CD4-positive, alpha-beta T cell (primary cell): ENCODE measurements at regions not wholly inside any gene's neighbourhood (a gene's known extent, or its start where the extent isn't known, plus 50 kb on each side); places are given as distances from the start of the nearest gene placed in this dataset.

Experiments used
- ATAC-seq: fragments of 200-7000 bp; cut with Tn5 transposase; one replicate; pipeline ENCODE4 v1.10.0; 2022; ENCODE audit warnings: mild to moderate bottlenecking; ENCODE audit not compliant: poor library complexity
- CTCF ChIA-PET: fragments of 350-600 bp; sonication (Branson Sonifier 250); formaldehyde crosslinking; loops from one replicate; lab custom pipeline; 2021; ENCODE audit warnings: antibody characterized with exemption, inconsistent platforms; lab: Charles Lee
- POLR2A ChIA-PET: fragments of 350-600 bp; sonication (Branson Sonifier 250); formaldehyde crosslinking; loops from one replicate; lab custom pipeline; 2021; ENCODE audit warnings: antibody characterized with exemption, inconsistent platforms; lab: Charles Lee
- DNase-seq, 14 experiments: peaks; one replicate each; pipeline ENCODE4 v3.0.0-alpha.2; 2013 to 2020; ENCODE audit warnings: mixed read lengths in 2 of 14
- H3K27ac ChIP-seq, 2 donors: one replicate each; pipeline versions ENCODE4 v1.5.1 to v1.7.0; 2013; ENCODE audit warnings: low read length in 2 of 2, low read depth in 1 of 2, mild to moderate bottlenecking in 1 of 2
- H3K27me3 ChIP-seq, 2 experiments: 1 replicate in 1 of 2; 2 replicates in 1 of 2; pipeline versions ENCODE4 v1.6.1 to v1.7.0; 2013; ENCODE audit warnings: low read length in 2 of 2, control low read depth in 1 of 2, mild to moderate bottlenecking in 1 of 2, moderate library complexity in 1 of 2; ENCODE audit not compliant: insufficient read depth in 2 of 2, control insufficient read depth in 1 of 2
- H3K36me3 ChIP-seq: one replicate; pipeline ENCODE4 v1.6.1; 2013; ENCODE audit warnings: low read length, control low read depth; ENCODE audit not compliant: insufficient read depth
- H3K4me1 ChIP-seq: one replicate; pipeline ENCODE4 v1.6.1; 2013; ENCODE audit warnings: low read length, control low read depth; ENCODE audit not compliant: insufficient read depth
- H3K4me3 ChIP-seq: one replicate; pipeline ENCODE4 v1.5.1; 2013; ENCODE audit warnings: mild to moderate bottlenecking, low read length, moderate library complexity
- H3K9me3 ChIP-seq, 2 experiments: 1 replicate in 1 of 2; 2 replicates in 1 of 2; pipeline versions ENCODE4 v1.6.1 to v1.7.0; 2013; ENCODE audit warnings: low read length in 2 of 2, mild to moderate bottlenecking in 2 of 2, control low read depth in 1 of 2, moderate library complexity in 1 of 2; ENCODE audit not compliant: control insufficient read depth in 1 of 2, insufficient read depth in 1 of 2
- H3K27ac Mint-ChIP-seq: one replicate; pipeline ENCODE4 v1.8.0; 2020; ENCODE audit warnings: mixed read lengths
- H3K27me3 Mint-ChIP-seq: one replicate; pipeline ENCODE4 v1.8.0; 2021; ENCODE audit warnings: mixed read lengths
- H3K36me3 Mint-ChIP-seq: one replicate; pipeline ENCODE4 v1.8.0; 2021; ENCODE audit warnings: low read depth, mixed read lengths
- H3K4me1 Mint-ChIP-seq: one replicate; pipeline ENCODE4 v1.8.0; 2021; ENCODE audit warnings: low read depth, mixed read lengths
- H3K4me3 Mint-ChIP-seq: one replicate; pipeline ENCODE4 v1.8.0; 2020; ENCODE audit warnings: mild to moderate bottlenecking, mixed read lengths
- H3K9me3 Mint-ChIP-seq: one replicate; pipeline ENCODE4 v1.8.0; 2020; ENCODE audit warnings: mixed read lengths
- intact Hi-C, 2 experiments: fragments of 100-400 bp; cut with DNase I in 1 of 2; cut with micrococcal nuclease in 1 of 2; formaldehyde crosslinking; loops; one replicate each; pipeline versions ENCODE4 v1.15.1 to v1.9.0; 2023 to 2025; cut with DNase I, micrococcal nuclease
- TF ChIP-seq, protein P1 (sequence below): fragments of 200-600 bp; IDR thresholded peaks from one replicate; pipeline ENCODE4 v1.8.0; 2022; ENCODE audit warnings: antibody characterized with exemption, mild to moderate bottlenecking

DNA sequence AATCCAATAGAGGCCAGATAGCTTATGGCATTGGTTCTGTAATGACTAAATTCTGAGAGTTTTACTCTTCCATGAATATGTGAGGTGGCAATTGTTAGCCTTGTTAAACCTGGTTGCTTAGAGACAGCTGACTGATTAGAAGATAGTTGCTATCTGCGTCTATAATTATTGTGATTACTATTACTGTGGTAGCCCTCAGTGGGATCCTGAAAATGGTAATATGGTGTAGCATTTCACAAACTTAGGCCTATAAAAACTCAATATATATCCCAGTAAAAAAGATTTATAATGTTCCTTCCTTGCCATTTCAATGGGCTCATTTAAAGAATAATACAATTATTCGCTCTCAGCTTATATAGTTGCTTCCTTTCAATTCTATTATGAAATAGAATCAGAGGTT, 405.8 kb upstream of the CDH2 start:
- Mint-ChIP-seq H3K4me3 (no peak overlapping the region), H3K27me3 (no peaks in the 10 kb centered on the region), H3K36me3 (no peaks in the 10 kb centered on the region), H3K4me1 (no peaks in the 10 kb centered on the region), H3K27ac (no peak overlapping the region), H3K9me3 (no peaks in the 10 kb centered on the region)
- no peak overlapping the region for H3K4me3 ChIP-seq
- no peaks in the 10 kb centered on the region for H3K36me3 ChIP-seq
- TF ChIP-seq, protein P1, sequence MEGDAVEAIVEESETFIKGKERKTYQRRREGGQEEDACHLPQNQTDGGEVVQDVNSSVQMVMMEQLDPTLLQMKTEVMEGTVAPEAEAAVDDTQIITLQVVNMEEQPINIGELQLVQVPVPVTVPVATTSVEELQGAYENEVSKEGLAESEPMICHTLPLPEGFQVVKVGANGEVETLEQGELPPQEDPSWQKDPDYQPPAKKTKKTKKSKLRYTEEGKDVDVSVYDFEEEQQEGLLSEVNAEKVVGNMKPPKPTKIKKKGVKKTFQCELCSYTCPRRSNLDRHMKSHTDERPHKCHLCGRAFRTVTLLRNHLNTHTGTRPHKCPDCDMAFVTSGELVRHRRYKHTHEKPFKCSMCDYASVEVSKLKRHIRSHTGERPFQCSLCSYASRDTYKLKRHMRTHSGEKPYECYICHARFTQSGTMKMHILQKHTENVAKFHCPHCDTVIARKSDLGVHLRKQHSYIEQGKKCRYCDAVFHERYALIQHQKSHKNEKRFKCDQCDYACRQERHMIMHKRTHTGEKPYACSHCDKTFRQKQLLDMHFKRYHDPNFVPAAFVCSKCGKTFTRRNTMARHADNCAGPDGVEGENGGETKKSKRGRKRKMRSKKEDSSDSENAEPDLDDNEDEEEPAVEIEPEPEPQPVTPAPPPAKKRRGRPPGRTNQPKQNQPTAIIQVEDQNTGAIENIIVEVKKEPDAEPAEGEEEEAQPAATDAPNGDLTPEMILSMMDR = no peak
- ChIA-PET CTCF (no interaction called here), POLR2A (no interaction called here)
- H3K4me1 ChIP-seq = no peaks in the 10 kb centered on the region
- no peak overlapping the region for H3K27ac ChIP-seq
- peaks cover 0 to 5% of the 10 kb centered on the region in 2 experiments for H3K9me3 ChIP-seq
- no peak for ATAC-seq
- intact Hi-C loops = no loop called here
- no peak for DNase-seq
- no peaks in the 10 kb centered on the region for H3K27me3 ChIP-seq

DNA sequence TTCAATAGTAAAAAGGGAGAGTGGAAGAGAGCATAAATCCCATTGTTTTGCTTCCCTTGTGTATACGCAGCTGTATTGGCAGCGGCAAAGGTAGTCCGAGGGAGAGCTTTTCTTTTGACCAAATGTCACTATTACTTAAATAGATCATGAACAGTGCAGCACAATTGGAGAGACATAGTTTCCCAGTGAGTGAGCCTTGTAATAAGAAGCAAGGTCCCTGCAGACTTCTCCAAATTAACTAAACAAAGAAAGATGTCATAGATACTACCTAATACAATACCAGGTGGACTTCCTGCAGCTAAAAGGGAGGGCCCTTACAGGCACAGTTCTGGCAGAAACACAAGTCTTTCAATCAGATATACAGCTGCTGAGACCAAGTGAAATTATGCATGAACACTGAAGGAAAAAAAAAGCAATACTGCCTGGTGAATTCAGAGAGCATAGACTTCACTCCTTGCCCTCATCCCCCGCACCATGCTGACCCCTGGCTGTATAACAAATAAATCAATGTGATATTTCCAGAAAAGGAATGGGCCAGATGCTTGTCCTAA, 404.7 kb upstream of the CDH2 start:
- no peaks in the 10 kb centered on the region for H3K27me3 ChIP-seq
- no peak overlapping the region for H3K27ac ChIP-seq
- ChIA-PET CTCF (no interaction called here), POLR2A (no interaction called here)
- no peaks in the 10 kb centered on the region for H3K4me1 Mint-ChIP-seq
- H3K27ac Mint-ChIP-seq = no peak overlapping the region
- TF ChIP-seq, protein P1 = no peak
- no peak for DNase-seq
- H3K4me3 ChIP-seq = no peak overlapping the region
- ATAC-seq = no peak
- no peaks in the 10 kb centered on the region for H3K9me3 Mint-ChIP-seq
- no peaks in the 10 kb centered on the region for H3K4me1 ChIP-seq
- H3K27me3 Mint-ChIP-seq = no peaks in the 10 kb centered on the region
- intact Hi-C loops = no loop called here
- peaks cover 3 to 5% of the 10 kb centered on the region in 2 experiments for H3K9me3 ChIP-seq
- H3K36me3 ChIP-seq = no peaks in the 10 kb centered on the region
- H3K4me3 Mint-ChIP-seq = no peak overlapping the region
- no peaks in the 10 kb centered on the region for H3K36me3 Mint-ChIP-seq

DNA sequence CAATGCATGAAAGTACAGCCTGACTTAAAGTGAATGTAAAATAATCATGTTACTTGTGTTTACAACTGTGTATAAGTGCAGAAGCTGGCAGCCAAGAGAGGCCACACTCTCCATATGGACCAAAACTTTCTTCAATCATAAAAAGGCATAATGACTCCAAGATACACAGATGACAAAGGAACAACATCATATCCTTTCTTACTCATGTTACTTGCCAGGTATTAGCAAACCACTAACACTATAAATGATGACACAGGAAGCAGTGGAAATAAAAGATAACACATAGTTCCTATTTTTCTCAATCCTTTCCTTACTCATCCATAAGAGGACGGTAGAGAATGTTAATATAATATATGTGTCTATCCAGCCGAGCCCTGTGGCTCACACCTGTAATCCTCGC, 400.0 kb upstream of the CDH2 start:
- Histone ChIP-seq H3K4me3 (no peak overlapping the region), H3K27me3 (no peaks in the 10 kb centered on the region), H3K36me3 (no peaks in the 10 kb centered on the region), H3K9me3 (peaks cover under 1 to 3% of the 10 kb centered on the region in 2 experiments), H3K4me1 (no peaks in the 10 kb centered on the region), H3K27ac (no peak overlapping the region)
- no peaks in the 10 kb centered on the region for H3K9me3 Mint-ChIP-seq
- ChIA-PET CTCF (no interaction called here), POLR2A (no interaction called here)
- ATAC-seq (no peak), DNase-seq (no peak)
- no peaks in the 10 kb centered on the region for H3K27me3 Mint-ChIP-seq
- intact Hi-C loops = no loop called here
- TF ChIP-seq, protein P1 = no peak
- H3K36me3 Mint-ChIP-seq = no peaks in the 10 kb centered on the region
- H3K27ac Mint-ChIP-seq = no peak overlapping the region
- H3K4me3 Mint-ChIP-seq = no peak overlapping the region
- H3K4me1 Mint-ChIP-seq = no peaks in the 10 kb centered on the region
